ENCODE measurements at regions not wholly inside any gene's neighbourhood (a gene's known extent, or its start where the extent isn't known, plus 50 kb on each side); places are given as distances from the start of the nearest gene placed in this dataset.
A peak's percentile ranks its signal among the peaks of the same experiment; 100 is the strongest.
"Not testable (repeated sequence)": the region's sequence is repeated elsewhere in the genome, so short reads cannot be mapped to it uniquely, and the experiment has no call there.

DNA sequence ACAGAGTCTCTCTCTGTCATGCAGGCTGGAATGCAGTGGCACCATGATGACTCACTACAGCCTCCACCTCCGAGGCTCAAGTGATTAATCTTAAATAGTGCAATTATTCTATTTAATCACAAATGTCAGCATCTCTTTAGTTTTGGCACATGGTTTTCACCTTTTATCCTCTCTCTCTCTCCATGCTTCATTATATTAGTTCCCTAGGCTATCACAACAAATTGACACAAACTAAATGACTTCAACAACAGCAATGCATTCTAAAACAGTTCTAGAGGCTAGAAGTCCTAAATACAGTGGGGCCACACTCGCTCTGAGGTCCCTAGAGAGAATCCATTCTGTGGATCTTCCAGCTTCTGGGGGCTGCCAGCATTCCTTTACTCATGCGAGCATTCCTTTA is 178.2 kb upstream of the ZNG1F start:
- H3K4me3 ChIP-seq; H3K27me3 ChIP-seq; H3K27ac ChIP-seq; intact Hi-C loops (cut with DNase I; ENCODE audit: low total_unique reads); H3K9me3 ChIP-seq; H3K4me1 ChIP-seq; DNase-seq; H3K36me3 ChIP-seq: not testable (repeated sequence)

DNA sequence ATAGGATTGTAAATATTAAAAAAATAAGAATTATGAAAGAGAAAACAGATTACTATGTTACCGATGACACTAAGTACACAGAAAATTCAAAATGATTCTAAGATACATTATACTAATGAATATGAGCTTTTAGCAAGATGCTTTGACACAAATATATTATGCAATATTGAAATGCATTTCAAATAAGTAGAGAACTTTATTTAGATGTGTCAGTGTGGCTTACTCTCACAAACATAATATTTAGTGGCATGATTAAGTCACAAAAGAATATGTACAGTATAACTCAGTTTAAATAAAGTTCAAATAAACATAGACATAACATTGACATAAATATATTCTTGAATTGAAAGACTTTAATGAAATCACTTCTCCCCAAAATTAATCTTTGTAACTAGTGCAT is 172.7 kb upstream of the ZNG1F start:
- intact Hi-C loops (cut with DNase I; ENCODE audit: low total_unique reads); H3K27ac ChIP-seq; H3K9me3 ChIP-seq; H3K4me3 ChIP-seq; H3K4me1 ChIP-seq; DNase-seq; H3K36me3 ChIP-seq; H3K27me3 ChIP-seq: not testable (repeated sequence)

DNA sequence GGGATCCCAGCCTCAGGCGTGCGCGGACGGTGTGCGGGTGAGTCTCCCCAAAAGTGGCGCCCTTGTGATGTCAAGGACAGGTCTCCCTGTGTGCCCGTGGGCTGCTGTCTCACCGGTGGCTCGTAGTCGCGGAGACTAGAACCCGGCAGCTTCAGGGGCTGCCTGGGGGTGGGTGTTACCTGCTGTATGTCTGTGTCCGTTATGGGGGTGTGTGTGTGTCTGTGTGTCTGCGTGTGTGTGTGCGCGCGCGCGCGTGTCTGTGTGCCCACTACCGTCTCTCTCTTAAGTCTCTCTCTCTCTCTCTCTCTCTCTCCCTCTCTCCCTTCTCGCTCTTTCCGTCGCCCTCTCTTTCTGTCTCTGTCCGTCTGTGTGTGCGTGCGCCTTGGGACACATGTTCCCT is 170.0 kb upstream of the ZNG1F start:
- H3K4me1 ChIP-seq; H3K36me3 ChIP-seq; intact Hi-C loops (cut with DNase I; ENCODE audit: low total_unique reads); H3K27me3 ChIP-seq; H3K9me3 ChIP-seq: not testable (repeated sequence)
- peak overlapping the region; percentile 62 to 80 for H3K4me3 ChIP-seq
- DNase-seq, result peak; percentile 32 to 69
- H3K27ac ChIP-seq, result peak overlapping the region; percentile 84 to 90

DNA sequence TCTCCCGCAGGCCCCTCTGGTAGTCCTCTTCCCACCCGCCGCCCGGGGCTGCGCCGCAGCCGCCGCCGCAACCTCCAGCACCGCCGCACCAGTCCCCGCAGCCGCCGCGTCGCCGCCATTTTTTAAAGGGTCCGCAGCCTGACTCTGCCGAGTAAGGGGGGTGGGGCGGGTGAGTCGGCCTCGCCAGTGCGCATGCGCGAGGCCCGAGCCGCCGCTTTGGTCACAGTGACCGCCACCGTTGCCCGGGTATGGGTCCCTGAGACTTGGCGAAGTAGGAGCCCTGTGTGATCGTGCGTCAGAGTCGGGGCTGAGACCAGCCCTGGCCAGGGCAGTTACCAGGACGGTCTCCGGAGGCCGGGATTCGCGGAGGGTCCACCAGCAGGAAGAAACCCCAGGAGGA is 169.6 kb upstream of the ZNG1F start:
- H3K4me3 ChIP-seq, result peak overlapping the region; percentile 62 to 80
- H3K9me3 ChIP-seq; H3K27me3 ChIP-seq; intact Hi-C loops (cut with DNase I; ENCODE audit: low total_unique reads); H3K4me1 ChIP-seq; H3K36me3 ChIP-seq: not testable (repeated sequence)
- H3K27ac ChIP-seq, result peak overlapping the region; percentile 84 to 90
- peak; percentile 79 to 94 for DNase-seq

GRCh38 chr9:41357918-41358404 is 168.8 kb upstream of the ZNG1F start:
- Histone ChIP-seq H3K27ac (peak overlapping the region; percentile 84 to 90), H3K4me3 (peak overlapping the region; percentile 62 to 80)
- not testable (repeated sequence) for DNase-seq

DNA sequence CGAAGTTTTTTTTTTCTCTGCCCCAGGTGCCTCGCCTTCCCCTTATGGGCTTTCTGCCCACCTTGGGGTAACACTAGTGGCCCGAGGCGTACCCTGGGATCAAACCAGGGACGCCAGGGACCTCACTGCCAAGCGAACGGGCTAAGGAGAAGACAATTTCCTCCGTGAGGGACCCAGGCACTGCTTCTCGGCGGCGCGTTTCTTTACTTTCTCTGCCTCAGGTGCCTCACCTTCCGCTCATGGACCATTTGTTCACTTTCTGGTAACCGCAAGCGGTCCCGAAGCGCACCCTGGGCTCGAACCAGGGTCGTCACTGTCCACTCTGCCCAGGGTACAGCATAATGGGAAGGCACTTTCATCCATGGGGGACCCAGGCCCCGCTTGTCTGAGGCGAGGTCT is 168.2 kb upstream of the ZNG1F start:
- intact Hi-C loops (cut with DNase I; ENCODE audit: low total_unique reads); H3K4me1 ChIP-seq; DNase-seq; H3K36me3 ChIP-seq; H3K9me3 ChIP-seq; H3K27me3 ChIP-seq: not testable (repeated sequence)
- Histone ChIP-seq H3K4me3 (peak overlapping the region in 1 of 2 donors; percentile 34), H3K27ac (peak overlapping the region in 1 of 2 donors; percentile 55)

More at GRCh38 chr9:41357918-41358404, 168.8 kb upstream of the ZNG1F start:
- H3K27me3 ChIP-seq; H3K4me1 ChIP-seq; H3K9me3 ChIP-seq; intact Hi-C loops (cut with DNase I; ENCODE audit: low total_unique reads); H3K36me3 ChIP-seq: not testable (repeated sequence)

GRCh38 chr9:41356588-41357349 is 167.7 kb upstream of the ZNG1F start:
- H3K36me3 ChIP-seq; H3K9me3 ChIP-seq; H3K27me3 ChIP-seq; H3K4me1 ChIP-seq; intact Hi-C loops (cut with DNase I; ENCODE audit: low total_unique reads): not testable (repeated sequence)
- peak overlapping the region; percentile 26 to 55 for H3K27ac ChIP-seq
- H3K4me3 ChIP-seq, result peak overlapping the region; percentile 34 to 45
- peak; percentile 85 to 92 for DNase-seq

- H3K27ac ChIP-seq; H3K4me1 ChIP-seq; H3K9me3 ChIP-seq; DNase-seq; intact Hi-C loops (cut with DNase I; ENCODE audit: low total_unique reads); H3K27me3 ChIP-seq; H3K36me3 ChIP-seq: not testable (repeated sequence)
- peak overlapping the region; percentile 34 to 45 for H3K4me3 ChIP-seq
These were observed 166.8 kb upstream of the ZNG1F start for GRCh38 chr9:41355712-41356450.

DNA sequence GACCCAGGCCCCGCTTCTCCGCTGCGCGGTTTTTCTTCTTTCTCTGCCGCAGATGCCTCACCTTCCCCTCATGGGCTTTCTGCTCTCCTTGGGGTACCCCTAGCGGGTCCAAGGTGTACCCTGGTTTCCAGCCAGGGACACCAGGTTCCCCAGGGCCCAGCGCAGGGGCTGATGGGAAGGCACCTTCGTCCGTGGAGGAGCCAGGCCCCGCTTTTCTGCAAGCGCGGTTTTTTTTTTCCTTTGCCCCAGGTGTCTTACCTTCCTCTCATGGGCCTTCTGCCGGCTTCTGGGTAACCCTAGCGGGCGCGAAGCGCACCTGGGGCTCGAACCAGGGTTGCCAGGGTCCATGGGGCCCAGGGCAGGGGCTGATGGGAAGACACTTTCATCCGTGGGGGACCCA is 165.9 kb upstream of the ZNG1F start:
- intact Hi-C loops (cut with DNase I; ENCODE audit: low total_unique reads); H3K4me1 ChIP-seq; DNase-seq; H3K27me3 ChIP-seq; H3K27ac ChIP-seq; H3K36me3 ChIP-seq; H3K9me3 ChIP-seq: not testable (repeated sequence)
- peak overlapping the region; percentile 10 to 20 for H3K4me3 ChIP-seq

DNA sequence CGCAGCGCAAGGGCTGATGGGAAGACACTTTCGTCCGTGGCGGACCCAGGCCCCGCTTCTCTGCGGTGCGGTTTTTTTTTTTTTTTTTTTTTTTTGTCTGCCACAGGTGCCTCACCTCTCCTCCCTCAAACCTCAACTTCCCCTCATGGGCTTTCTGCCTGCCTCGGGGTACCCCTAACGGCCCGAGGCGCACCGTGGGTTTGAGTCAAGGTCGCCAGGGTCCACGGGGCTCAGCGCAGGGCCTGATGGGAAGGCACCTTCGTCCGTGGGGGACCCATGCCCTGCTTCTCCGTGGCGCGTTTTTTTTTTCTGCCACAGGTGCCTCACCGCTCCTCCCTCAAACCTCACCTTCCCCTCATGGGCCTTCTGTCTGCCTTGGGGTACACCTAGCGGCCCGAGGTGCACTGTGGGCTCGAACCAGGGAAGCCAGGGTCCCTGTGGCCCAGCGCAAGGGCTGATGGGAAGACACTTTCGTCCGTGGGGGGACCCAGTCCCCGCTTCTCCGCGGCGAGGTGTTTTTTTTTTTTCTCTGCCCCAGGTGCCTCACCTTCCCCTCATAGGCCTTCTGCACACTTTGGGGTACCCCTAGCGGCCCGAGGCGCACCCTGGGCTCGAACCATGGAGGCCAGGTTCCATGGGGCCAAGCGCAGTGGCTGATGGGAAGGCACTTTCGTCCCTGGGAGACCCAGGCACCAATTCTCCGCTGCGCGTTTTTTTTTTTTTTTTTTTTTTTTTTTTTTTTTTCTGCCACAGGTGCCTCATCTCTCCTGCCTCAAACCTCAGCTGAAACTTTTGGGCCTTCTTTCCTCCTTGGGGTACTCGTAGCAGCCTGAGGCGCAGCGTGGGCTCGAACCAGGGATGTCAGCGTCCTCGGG is 165.2 kb upstream of the ZNG1F start:
- DNase-seq; H3K27ac ChIP-seq; H3K9me3 ChIP-seq; H3K27me3 ChIP-seq; H3K4me1 ChIP-seq; intact Hi-C loops (cut with DNase I; ENCODE audit: low total_unique reads); H3K36me3 ChIP-seq: not testable (repeated sequence)
- peak overlapping the region in 1 of 2 donors; percentile 8 for H3K4me3 ChIP-seq

DNA sequence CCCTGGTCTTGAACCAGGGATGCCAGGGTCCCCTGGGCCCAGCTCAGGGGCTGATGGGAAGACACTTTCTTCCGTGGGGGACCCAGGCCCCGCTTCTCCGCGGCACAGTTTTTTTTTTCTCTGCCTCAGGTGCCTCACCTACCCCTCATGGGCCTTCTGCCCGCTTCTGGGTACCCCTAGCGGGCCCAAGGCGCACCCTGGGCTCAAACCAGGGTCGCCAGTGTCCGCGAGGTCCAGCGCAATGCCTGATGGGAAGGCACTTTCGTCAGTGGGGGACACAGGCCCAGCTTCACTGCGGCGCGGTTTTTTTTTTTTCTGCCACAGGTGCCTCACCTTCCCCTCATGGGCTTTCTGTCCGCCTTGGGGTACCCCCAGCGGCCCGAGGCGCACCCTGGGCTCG is 163.9 kb upstream of the ZNG1F start:
- H3K27me3 ChIP-seq; intact Hi-C loops (cut with DNase I; ENCODE audit: low total_unique reads); DNase-seq: not testable (repeated sequence)

DNA sequence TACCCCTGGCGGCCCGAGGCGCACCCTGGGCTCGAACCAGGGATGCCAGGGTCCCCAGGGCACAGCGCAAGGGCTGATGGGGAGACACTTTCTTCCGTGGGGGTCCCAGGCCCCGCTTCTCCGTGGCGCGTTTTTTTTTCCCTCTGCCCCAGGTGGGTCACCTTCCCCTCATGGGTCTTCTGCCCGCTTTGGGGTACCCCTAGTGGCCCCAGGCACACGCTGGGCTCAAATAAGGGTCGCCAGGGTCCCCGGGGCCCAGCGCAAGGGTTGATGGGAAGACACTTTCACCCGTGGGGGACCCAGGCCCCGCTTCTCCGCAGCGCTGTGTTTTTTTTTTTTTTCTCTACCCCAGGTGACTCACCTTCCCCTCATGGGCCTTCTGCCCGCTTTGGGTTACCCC is 163.3 kb upstream of the ZNG1F start:
- H3K9me3 ChIP-seq; H3K27me3 ChIP-seq; H3K4me1 ChIP-seq; H3K36me3 ChIP-seq; DNase-seq; H3K27ac ChIP-seq; H3K4me3 ChIP-seq; intact Hi-C loops (cut with DNase I; ENCODE audit: low total_unique reads): not testable (repeated sequence)

More for the DNA sequence above, 163.9 kb upstream of the ZNG1F start:
- not testable (repeated sequence) for H3K36me3 ChIP-seq, H3K4me1 ChIP-seq, H3K27ac ChIP-seq, H3K4me3 ChIP-seq, H3K9me3 ChIP-seq

DNA sequence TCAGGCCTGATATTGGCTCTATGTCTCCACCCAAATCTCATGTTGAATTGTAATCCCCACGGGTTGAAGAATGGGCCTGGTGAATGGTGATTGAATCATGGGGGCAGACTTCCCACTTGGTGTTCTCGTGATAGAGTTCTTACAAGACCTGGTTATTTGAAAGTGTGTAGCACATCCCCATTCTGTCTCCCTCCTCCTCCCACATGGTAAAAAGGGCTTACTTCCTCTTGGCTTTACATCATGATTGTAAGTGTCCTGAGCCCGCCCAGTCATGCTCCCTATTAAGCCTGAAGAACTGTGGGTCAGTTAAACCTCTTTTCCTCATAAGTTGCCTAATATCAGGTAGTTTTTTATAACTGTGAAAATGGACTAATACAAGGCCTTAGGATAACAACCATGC is 158.8 kb upstream of the ZNG1F start:
- H3K27me3 ChIP-seq; H3K9me3 ChIP-seq; H3K4me1 ChIP-seq; H3K27ac ChIP-seq; intact Hi-C loops (cut with DNase I; ENCODE audit: low total_unique reads); H3K4me3 ChIP-seq; DNase-seq; H3K36me3 ChIP-seq: not testable (repeated sequence)

DNA sequence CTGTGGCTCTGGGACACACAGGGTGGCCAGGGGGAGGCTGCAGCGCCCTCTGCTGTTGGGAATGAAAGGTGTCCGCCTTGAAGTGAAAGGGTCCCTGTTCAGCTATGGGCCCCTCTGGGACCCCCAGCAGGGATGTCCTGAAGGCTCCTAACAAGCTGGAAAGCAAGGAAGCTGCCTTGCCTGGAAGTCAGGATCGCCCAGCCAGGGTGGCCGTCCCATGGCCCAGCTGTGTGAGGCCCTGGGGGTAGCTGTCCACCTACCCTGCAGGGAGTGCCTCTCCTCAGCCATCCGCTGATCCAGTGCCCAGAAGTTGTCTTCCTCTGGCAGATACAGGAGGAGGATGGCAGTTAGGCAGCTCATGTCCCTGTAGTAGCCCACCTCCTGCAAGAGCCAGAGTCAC is 143.4 kb upstream of the ZNG1F start:
- H3K27ac ChIP-seq; DNase-seq; H3K9me3 ChIP-seq; H3K27me3 ChIP-seq; H3K4me3 ChIP-seq; H3K4me1 ChIP-seq; intact Hi-C loops (cut with DNase I; ENCODE audit: low total_unique reads); H3K36me3 ChIP-seq: not testable (repeated sequence)
